Activated T-helper 2 cell treated with anti-CD3 and anti-CD28 coated beads, Interferon-gamma antibody, Interleukin-2, Interleukin-4, amounts not matched to agents 10 μg/mL and 5 μg/mL and 100 μg/mL, durations not matched to agents 14 hours and 24 hours and 36 hours (primary cell): ENCODE measurements at regions not wholly inside any gene's neighbourhood (a gene's known extent, or its start where the extent isn't known, plus 50 kb on each side); places are given as distances from the start of the nearest gene placed in this dataset.
A peak's percentile ranks its signal among the peaks of the same experiment; 100 is the strongest.
"Not testable (repeated sequence)": the region's sequence is repeated elsewhere in the genome, so short reads cannot be mapped to it uniquely, and the experiment has no call there.

Source experiments
- DNase-seq: peaks from one replicate; pipeline ENCODE4 v3.0.0; 2021; ENCODE audit warnings: low spot score
- H3K27ac Mint-ChIP-seq: one replicate; pipeline ENCODE4 v1.8.0; 2021; ENCODE audit warnings: mixed read lengths
- H3K27me3 Mint-ChIP-seq: one replicate; pipeline ENCODE4 v1.8.0; 2021; ENCODE audit warnings: low read depth, mixed read lengths
- H3K36me3 Mint-ChIP-seq: one replicate; pipeline ENCODE4 v1.8.0; 2021; ENCODE audit warnings: low read depth, mixed read lengths
- H3K4me1 Mint-ChIP-seq: one replicate; pipeline ENCODE4 v1.8.0; 2021; ENCODE audit warnings: low read depth, mixed read lengths
- H3K4me3 Mint-ChIP-seq: one replicate; pipeline ENCODE4 v1.8.0; 2021; ENCODE audit warnings: low read depth, mild to moderate bottlenecking, moderate library complexity, mixed read lengths
- H3K9me3 Mint-ChIP-seq: one replicate; pipeline ENCODE4 v1.8.0; 2021; ENCODE audit warnings: mixed read lengths
- intact Hi-C: fragments of 100-400 bp; cut with micrococcal nuclease; formaldehyde crosslinking; loops from one replicate; pipeline ENCODE4 v1.15.1; 2023

DNA sequence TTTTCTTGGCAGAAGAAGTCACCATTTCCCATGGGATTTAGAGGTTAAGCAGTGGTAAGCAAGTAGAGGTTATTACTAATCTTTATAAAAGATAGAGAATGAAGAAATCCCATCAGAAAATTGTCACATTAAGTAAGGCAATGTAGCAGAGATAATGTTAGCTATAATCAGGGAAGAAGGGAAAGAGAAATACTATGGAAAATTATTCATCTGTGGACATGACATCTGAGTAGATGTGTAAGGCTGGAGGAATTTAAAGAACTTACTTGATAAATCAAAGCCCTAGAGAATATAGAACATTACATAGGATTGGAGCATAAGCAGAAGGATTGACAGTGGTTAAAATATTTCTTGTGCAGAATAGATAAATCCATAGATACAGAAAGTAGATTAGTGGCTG is 553.1 kb upstream of the CBLB start:
- no peak for DNase-seq
- Mint-ChIP-seq H3K27ac (peak overlapping the region; percentile 75), H3K27me3 (no peaks in the 10 kb centered on the region), H3K36me3 (peaks cover 18% of the 10 kb centered on the region), H3K4me1 (peaks cover 37% of the 10 kb centered on the region), H3K4me3 (no peak overlapping the region), H3K9me3 (peaks cover 20% of the 10 kb centered on the region)
- intact Hi-C loops: loop anchor here (10.0 kb wide), 1 partner anchor 207 kb away; no protein-coding TSS in a partner anchor

DNA sequence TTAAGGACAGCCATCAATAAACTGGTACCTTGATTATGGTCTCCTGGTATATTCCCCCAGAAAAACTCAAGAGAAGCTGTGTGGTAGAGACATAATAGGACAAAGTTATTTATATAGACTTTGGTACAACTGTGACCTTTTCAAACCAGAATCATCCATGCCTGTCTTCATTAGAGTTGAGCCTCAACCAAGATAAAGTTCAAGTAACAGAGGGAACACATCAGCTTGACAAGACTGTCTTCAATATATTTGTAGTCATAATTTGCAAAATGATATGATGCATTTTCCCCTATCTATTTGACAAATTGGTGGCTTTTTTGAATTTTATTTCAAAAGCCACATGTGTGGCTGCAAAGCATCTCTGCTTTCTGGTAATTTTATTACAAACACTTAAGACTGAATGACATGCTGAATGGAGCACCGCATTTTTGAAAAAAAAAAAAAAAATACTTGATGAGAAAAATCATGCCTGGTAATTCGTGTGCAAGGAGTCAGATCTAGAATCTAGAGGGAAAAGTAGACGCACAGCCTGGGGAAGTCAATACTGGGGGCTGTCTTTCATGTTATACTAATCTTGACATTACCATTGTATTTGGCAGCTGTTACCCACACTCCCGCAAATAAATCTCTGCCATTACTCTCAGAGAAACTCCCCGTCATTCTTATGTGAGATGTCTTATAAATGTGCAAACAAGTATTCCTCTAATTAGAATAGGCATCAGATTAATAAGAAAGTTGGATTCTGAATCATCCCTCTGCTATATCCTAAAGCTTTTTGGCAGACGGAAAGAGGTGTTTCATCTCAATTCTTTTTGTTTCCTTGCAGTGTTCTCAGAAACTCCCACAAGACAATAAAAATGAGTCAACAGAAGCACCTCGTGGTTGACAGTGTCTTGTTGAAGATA is 554.8 kb upstream of the CBLB start:
- Mint-ChIP-seq H3K27ac (peak overlapping the region; percentile 78), H3K9me3 (peaks cover 25% of the 10 kb centered on the region), H3K36me3 (peaks cover 23% of the 10 kb centered on the region), H3K27me3 (no peaks in the 10 kb centered on the region), H3K4me3 (peak overlapping the region; percentile 20), H3K4me1 (peaks cover 47% of the 10 kb centered on the region)
- DNase-seq: no peak
- intact Hi-C loops: loop anchor here (1.0 to 10.0 kb wide), 7 partner anchors 51 to 747 kb away; no protein-coding TSS in a partner anchor

DNA sequence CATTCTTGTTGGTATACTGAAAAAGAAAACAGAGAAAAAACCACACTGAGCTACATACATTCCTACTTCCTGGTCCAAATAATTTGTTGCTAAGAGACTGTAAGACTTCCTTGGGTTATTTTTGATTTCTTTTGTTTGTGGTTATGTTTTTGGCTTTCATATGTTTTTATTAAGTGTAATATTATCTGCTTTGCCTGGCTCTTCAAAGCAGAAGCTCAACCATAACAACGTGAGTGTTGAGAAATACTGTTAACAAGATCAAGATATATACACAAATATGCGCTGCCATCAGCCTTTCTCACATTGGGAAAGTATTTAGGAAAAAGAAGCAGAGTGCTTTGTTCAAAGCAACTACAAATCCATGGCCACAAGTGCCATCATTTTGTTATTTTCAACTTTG is 556.2 kb upstream of the CBLB start:
- no peak for DNase-seq
- intact Hi-C loops: loop anchor here (10.0 kb wide), 1 partner anchor 210 kb away; no protein-coding TSS in a partner anchor
- Mint-ChIP-seq H3K36me3 (peaks cover 23% of the 10 kb centered on the region), H3K27ac (peak overlapping the region; percentile 73), H3K4me3 (no peak overlapping the region), H3K27me3 (no peaks in the 10 kb centered on the region), H3K9me3 (peaks cover 34% of the 10 kb centered on the region), H3K4me1 (peaks cover 56% of the 10 kb centered on the region)

DNA sequence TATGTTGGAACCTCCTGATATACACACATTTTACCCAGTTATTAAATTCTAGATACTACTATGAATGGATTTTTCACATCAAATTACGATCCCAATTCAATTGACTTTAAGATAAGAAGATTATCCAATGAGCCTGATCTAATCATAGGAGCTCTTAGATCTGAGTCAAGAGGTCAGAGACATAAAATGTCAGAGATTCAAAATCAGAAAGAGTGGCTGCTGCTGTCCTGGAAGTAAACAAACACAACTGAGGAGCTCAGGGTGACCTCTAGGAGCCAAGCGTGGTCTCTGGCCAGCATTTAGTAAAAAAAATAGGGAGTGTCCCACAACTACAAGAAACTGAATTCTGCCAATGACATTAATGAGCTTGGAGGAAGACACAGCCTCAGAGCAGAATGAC is 557.1 kb upstream of the CBLB start:
- Mint-ChIP-seq H3K27ac (peak overlapping the region; percentile 87), H3K4me1 (peaks cover 56% of the 10 kb centered on the region), H3K9me3 (peaks cover 33% of the 10 kb centered on the region), H3K4me3 (peak overlapping the region; percentile 11), H3K36me3 (peaks cover 23% of the 10 kb centered on the region), H3K27me3 (no peaks in the 10 kb centered on the region)
- DNase-seq: no peak
- intact Hi-C loops: loop anchor here (10.0 kb wide), 1 partner anchor 211 kb away; no protein-coding TSS in a partner anchor

DNA sequence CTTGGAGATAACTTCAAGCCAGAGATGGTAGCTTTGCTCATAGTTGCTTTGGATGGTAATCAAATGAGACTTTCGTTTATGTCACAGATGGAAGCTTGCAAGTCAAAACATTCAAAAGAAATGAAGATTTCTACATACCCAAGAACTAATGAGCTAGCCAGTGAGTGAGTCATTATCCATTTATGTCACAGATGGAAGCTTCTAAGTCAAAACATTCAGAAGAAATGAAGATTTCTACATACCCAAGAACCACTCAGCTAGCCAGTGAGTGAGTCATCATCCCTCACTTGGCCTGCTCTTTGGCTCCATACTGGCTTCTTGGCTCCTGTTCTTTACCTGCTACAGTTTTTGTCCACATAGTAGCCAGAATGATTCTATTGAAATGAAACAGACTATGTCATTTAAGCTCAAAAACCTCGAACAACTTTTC is 559.8 kb upstream of the CBLB start:
- no peak for DNase-seq
- H3K27ac Mint-ChIP-seq: peak overlapping the region; percentile 93
- peaks cover 44% of the 10 kb centered on the region for H3K4me1 Mint-ChIP-seq
- no peaks in the 10 kb centered on the region for H3K27me3 Mint-ChIP-seq
- no peak overlapping the region for H3K4me3 Mint-ChIP-seq
- H3K9me3 Mint-ChIP-seq: peaks cover 25% of the 10 kb centered on the region
- H3K36me3 Mint-ChIP-seq: peaks cover 12% of the 10 kb centered on the region
- intact Hi-C loops: loop anchor here (1.0 to 10.0 kb wide), 13 partner anchors 46 to 1060 kb away; partner anchors contain the start of gene CBLB

DNA sequence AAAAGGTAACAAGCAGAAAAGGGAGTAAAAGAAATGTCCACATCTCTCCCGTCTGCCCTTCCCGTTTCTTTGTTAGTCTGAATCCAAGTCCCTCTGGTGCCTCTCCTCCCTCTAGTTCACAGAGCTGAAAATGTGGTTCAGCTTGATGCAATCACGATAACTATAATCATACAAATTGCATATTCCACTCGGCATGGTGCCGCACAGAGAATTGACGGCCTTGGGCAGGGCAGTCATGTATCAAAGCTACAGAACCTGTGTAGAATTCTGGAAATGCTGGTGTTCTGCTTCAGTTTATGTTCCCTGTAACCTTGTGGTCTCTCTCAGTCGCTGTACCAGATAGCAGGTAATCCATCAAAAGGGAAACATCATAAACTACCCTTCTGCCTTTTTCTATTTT is 562.9 kb upstream of the CBLB start:
- Mint-ChIP-seq H3K27me3 (no peaks in the 10 kb centered on the region), H3K4me1 (peaks cover 21% of the 10 kb centered on the region), H3K4me3 (no peak overlapping the region), H3K36me3 (peaks cover 11% of the 10 kb centered on the region), H3K9me3 (peaks cover 26% of the 10 kb centered on the region), H3K27ac (no peak overlapping the region)
- intact Hi-C loops: no loop called here
- DNase-seq: no peak

DNA sequence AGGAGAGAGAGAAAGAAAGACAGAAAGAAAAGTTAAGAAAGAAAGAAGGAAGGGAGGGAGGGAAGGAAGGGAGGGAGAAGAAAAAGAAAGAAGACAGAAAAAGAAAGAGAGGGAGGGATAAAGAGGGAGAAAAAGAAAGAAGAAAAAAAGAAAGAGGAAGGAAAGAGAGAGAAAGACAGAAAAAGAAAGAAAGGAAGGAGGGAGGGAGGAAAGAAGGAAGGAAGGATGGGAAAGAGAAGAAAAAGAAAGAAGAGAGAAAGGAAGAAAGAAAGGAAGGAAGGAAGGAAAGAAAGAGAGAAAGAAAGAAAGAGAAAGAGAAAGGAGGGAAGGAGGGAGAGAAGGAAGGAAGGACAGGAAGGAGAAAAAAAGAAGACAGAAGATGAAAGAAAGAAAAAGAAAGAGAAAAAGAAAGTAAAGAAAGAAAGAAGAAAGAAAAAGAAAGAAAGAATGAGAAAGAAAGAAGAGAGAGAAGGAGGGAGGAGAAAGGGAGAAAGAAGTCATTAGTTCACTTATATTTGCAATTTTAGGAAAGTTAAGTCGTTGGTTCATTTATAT is 567.2 kb upstream of the CBLB start:
- DNase-seq: no peak
- H3K9me3 Mint-ChIP-seq: peaks cover 10% of the 10 kb centered on the region
- peaks cover 3% of the 10 kb centered on the region for H3K36me3 Mint-ChIP-seq
- H3K4me3 Mint-ChIP-seq: no peak overlapping the region
- H3K4me1 Mint-ChIP-seq: peaks cover 2% of the 10 kb centered on the region
- intact Hi-C loops: no loop called here
- no peaks in the 10 kb centered on the region for H3K27me3 Mint-ChIP-seq
- no peak overlapping the region for H3K27ac Mint-ChIP-seq

DNA sequence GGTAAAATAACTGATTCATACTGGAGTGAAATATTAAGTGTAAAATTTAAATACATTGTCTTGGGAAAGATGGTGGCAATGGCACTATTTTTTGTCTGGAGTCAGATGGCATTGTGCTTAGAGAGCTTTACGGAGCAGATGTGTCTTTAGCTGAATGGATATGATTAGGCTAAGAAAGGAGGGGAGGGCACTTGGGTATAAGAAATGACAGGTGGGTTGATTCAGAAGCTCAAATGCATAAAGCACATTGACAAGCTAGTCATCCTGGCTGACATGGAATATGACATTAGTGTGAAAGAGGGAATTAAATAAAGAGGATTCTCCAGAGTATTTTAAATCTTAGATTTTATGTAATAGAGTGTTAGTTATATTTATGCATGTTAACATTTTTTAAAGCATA is 570.1 kb upstream of the CBLB start:
- Mint-ChIP-seq H3K36me3 (peaks cover 3% of the 10 kb centered on the region), H3K27me3 (no peaks in the 10 kb centered on the region)

DNA sequence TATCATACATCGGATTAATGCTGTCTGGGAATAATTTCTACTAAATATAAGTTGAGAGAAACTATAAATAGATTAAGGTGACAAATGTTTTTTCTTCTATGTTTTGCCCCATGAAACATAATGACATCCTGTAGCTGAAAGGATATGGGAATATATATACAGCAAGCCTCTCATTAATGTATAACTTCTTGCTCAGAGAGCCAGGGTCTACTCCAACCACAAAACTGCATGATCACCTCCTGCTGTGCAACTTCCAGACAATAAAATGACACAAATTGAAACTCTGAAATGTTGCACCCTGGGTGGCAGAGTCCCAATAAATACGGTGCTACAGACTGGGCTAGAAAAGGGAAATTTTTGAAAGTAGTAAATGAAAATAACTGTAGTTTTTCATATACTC is 571.9 kb upstream of the CBLB start:
- H3K9me3 Mint-ChIP-seq: no peaks in the 10 kb centered on the region
- no peaks in the 10 kb centered on the region for H3K36me3 Mint-ChIP-seq
- no peak overlapping the region for H3K4me3 Mint-ChIP-seq
- peaks cover 5% of the 10 kb centered on the region for H3K4me1 Mint-ChIP-seq
- intact Hi-C loops: no loop called here
- H3K27ac Mint-ChIP-seq: no peak overlapping the region
- no peak for DNase-seq
- no peaks in the 10 kb centered on the region for H3K27me3 Mint-ChIP-seq

More for the DNA sequence above, 570.1 kb upstream of the CBLB start:
- Mint-ChIP-seq H3K4me1 (peaks cover 2% of the 10 kb centered on the region), H3K27ac (no peak overlapping the region), H3K9me3 (peaks cover 4% of the 10 kb centered on the region), H3K4me3 (no peak overlapping the region)
- DNase-seq: no peak
- intact Hi-C loops: no loop called here

DNA sequence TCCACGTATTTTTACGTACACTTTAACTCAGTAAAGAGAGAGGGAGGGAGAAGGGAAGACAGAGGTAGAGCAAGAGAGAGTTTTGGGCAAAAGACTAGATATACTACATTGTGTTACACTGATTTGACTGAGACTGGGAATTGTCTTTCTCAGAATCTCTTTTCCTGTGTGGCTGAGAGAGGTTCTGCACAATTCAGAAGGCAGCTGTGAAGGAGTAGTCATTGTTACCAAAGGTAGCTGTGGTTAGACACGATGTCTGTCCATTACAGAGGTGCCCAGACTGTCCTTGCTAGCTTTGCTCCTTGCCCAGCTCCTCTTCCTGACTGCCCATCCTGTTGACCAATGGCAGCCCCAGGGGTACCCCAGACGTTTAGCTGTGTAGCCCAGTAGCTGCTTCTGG is 577.5 kb upstream of the CBLB start:
- intact Hi-C loops: no loop called here
- no peak for DNase-seq
- Mint-ChIP-seq H3K9me3 (peaks cover 17% of the 10 kb centered on the region), H3K36me3 (peaks cover 14% of the 10 kb centered on the region), H3K4me3 (no peak overlapping the region), H3K4me1 (peaks cover 17% of the 10 kb centered on the region), H3K27me3 (no peaks in the 10 kb centered on the region), H3K27ac (no peak overlapping the region)

DNA sequence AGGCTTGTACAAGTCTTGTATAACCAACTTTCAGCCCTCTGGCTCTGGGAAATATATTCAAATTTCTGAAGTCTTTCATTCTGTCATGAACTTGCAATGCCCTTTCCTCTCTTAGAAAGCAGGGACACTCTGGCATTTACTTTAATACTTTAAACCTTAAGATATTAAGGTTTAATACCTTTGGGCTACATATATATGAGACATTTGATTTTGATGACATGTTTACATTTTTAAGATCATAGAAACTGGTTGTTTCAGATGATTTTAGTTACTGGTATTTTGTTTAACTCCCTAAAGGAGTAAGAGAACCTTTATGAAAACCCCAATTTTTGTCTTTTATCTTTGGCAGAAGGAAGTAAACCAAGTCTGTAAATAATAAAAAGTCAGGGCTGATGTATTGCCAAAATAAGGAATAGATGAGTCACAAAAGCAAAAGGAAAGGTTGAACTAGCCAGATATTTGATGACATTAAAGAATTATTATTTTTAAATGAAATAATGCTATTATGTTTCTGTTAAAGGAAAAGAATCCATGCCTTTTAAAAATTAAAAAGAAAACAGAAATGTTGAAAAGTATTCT is 579.0 kb upstream of the CBLB start:
- no peak overlapping the region for H3K27ac Mint-ChIP-seq
- H3K4me3 Mint-ChIP-seq: no peak overlapping the region
- H3K9me3 Mint-ChIP-seq: peaks cover 17% of the 10 kb centered on the region
- no peak for DNase-seq
- intact Hi-C loops: no loop called here
- peaks cover 17% of the 10 kb centered on the region for H3K4me1 Mint-ChIP-seq
- peaks cover 14% of the 10 kb centered on the region for H3K36me3 Mint-ChIP-seq
- H3K27me3 Mint-ChIP-seq: no peaks in the 10 kb centered on the region

DNA sequence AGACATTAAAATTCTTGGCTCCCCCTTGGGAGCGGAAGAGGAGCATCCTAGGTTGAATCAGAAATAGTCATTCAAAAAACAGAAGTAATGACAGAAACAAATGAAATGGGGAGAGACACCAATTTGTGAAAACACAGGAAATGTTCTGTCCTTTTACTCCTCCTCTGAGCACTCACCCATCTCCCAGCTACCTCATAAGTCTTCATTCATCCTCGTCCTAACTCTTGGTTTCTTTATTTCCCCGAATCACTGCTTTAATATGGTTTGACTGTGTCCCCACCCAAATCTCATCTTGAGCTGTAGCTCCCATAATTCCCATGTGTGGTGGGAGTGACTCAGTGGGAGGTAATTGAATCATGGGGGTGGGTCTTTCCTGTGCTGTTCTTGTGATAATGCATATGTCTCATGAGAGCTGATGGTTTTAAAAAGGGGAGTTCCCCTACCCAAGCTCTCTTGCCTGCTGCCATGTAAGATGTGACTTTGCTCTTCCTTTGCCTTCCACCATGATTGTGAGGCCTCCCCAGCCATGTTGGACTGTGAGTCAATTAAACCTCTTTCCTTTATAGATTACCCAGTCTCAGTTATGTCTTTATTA is 579.7 kb upstream of the CBLB start:
- H3K27me3 Mint-ChIP-seq, H3K4me3 Mint-ChIP-seq, DNase-seq, intact Hi-C loops, H3K27ac Mint-ChIP-seq: not testable (repeated sequence)
- Mint-ChIP-seq H3K4me1 (peaks cover 17% of the 10 kb centered on the region), H3K9me3 (peaks cover 17% of the 10 kb centered on the region), H3K36me3 (peaks cover 14% of the 10 kb centered on the region)
